ENCODE measurements at regions not wholly inside any gene's neighbourhood (a gene's known extent, or its start where the extent isn't known, plus 50 kb on each side); places are given as distances from the start of the nearest gene placed in this dataset.

DNA sequence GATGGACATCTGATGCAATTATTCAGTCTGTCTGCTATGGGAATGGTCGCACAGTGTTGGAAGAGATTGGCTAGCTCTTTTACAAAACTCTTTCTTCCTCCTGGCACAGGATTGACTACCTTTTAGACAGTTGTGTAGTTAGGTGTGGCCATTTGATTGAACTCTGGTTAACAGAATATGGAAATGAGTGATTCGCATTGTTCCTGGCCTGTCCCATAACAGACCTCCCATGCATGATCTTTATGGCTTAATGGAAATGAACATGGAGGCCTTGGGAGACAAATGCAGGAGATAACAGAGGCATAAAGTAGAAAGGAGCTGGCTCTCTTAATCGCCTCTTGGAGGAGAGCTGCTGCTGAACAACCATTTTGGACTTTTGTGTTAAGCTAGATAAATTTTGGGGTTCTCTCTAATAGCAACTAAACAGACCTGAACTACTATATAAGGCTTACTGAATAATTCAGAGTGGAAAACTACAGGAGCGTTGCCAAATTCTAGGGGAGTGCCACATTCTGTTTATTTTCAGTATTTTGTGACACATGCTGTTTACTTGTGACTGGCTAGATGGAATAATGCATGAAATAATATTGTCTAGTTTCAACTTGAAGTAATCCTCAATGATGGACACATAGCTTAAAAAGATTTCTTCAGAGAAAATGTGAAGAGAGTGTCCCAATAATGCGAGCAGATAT lies 357.7 kb upstream of the SGO1 start (continued):
- TF ChIP-seq, protein P1, sequence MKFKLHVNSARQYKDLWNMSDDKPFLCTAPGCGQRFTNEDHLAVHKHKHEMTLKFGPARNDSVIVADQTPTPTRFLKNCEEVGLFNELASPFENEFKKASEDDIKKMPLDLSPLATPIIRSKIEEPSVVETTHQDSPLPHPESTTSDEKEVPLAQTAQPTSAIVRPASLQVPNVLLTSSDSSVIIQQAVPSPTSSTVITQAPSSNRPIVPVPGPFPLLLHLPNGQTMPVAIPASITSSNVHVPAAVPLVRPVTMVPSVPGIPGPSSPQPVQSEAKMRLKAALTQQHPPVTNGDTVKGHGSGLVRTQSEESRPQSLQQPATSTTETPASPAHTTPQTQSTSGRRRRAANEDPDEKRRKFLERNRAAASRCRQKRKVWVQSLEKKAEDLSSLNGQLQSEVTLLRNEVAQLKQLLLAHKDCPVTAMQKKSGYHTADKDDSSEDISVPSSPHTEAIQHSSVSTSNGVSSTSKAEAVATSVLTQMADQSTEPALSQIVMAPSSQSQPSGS (IDR thresholded peaks at IDR 0.05; ENCODE audit: low read length): no peak
- no peak for TF ChIP-seq EGR1 (IDR thresholded peaks at IDR 0.05; ENCODE audit: borderline replicate concordance, low read depth, low read length)
